MG63 (cell line): ENCODE measurements at regions not wholly inside any gene's neighbourhood (a gene's known extent, or its start where the extent isn't known, plus 50 kb on each side); places are given as distances from the start of the nearest gene placed in this dataset.
"Not testable (repeated sequence)": the region's sequence is repeated elsewhere in the genome, so short reads cannot be mapped to it uniquely, and the experiment has no call there.

Experiments
- DNase-seq: peaks from one replicate; pipeline ENCODE4 v3.0.0-alpha.2; 2020
- H3K27me3 ChIP-seq: fragments of 250-450 bp; sonication (Bioruptor Pico); 2 replicates; pipeline ENCODE4 v1.5.1; 2020; ENCODE audit warnings: mild to moderate bottlenecking, moderate library complexity
- H3K36me3 ChIP-seq: fragments of 250-450 bp; sonication (Bioruptor Pico); 2 replicates; pipeline ENCODE4 v1.5.1; 2020; ENCODE audit warnings: mild to moderate bottlenecking, moderate library complexity
- H3K4me3 ChIP-seq: fragments of 250-450 bp; sonication (Bioruptor Pico); 2 replicates; pipeline ENCODE4 v1.5.1; 2020; ENCODE audit warnings: mild to moderate bottlenecking, moderate library complexity
- H3K9me3 ChIP-seq: fragments of 250-450 bp; sonication (Bioruptor Pico); 2 replicates; pipeline ENCODE4 v1.5.1; 2020; ENCODE audit warnings: mild to moderate bottlenecking, moderate library complexity

DNA sequence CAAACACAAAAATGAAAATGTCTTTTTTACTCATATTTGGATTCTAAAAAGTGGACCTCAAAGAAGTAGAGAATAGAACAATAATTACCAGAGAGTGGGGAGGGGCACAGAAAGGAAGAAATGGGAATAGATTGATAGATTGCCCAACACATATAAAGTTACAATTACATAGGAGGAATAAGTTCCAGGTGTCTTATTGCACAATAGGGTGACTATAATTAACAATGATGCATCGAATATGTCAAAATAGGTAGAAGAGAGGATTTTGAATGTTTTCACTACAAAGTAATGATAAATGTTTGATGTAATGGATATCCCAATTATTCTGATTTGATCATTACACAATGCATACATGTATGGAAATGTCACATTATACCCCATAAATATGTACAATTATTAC lies 556.0 kb downstream of the CDH8 start:
- H3K27me3 ChIP-seq: no peaks in the 10 kb centered on the region
- no peak for DNase-seq
- no peak overlapping the region for H3K4me3 ChIP-seq
- H3K9me3 ChIP-seq: no peaks in the 10 kb centered on the region
- H3K36me3 ChIP-seq: no peaks in the 10 kb centered on the region

DNA sequence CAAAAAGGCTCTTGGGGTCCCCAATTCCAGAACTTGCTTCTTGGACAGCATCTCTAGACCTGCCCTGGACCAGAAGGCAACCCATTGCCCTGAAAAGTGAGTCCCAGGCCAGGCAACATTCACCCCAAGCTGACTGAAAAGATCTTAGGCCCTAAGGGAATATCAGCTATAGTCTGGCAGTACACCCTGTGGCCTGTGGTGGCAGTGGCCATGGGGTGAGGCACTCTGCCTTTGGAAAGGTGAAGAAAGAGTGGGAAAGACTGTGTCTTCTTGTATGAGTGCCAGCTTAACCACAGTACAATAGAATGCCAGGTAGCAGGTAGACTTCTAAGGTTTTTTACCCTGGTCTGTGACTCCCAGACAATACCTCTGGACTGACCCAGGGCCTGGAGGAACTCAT lies 564.5 kb downstream of the CDH8 start:
- H3K27me3 ChIP-seq: no peaks in the 10 kb centered on the region
- no peaks in the 10 kb centered on the region for H3K36me3 ChIP-seq
- H3K4me3 ChIP-seq: no peak overlapping the region
- H3K9me3 ChIP-seq: no peaks in the 10 kb centered on the region
- no peak for DNase-seq

DNA sequence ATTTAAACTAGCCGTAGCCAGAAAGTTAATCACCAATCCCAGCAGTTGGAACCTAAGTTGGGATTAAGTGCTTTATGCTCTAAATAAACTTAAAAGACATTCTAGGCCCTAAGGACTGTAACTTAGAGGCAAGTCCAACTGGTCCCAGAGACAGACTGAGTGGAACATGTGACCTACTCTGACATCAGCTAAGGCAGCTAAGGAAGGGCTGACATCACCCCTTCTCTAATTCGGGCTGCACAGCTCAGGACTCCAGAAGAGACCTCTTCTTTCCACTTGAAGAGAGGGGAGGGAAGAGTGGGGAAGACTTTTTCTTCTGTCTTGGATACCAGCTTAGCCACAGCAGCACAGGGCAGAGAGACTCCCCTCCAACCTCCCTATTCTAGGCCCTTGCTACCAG lies 565.2 kb downstream of the CDH8 start:
- H3K9me3 ChIP-seq: no peaks in the 10 kb centered on the region
- no peak for DNase-seq
- H3K27me3 ChIP-seq: no peaks in the 10 kb centered on the region
- no peak overlapping the region for H3K4me3 ChIP-seq
- no peaks in the 10 kb centered on the region for H3K36me3 ChIP-seq

DNA sequence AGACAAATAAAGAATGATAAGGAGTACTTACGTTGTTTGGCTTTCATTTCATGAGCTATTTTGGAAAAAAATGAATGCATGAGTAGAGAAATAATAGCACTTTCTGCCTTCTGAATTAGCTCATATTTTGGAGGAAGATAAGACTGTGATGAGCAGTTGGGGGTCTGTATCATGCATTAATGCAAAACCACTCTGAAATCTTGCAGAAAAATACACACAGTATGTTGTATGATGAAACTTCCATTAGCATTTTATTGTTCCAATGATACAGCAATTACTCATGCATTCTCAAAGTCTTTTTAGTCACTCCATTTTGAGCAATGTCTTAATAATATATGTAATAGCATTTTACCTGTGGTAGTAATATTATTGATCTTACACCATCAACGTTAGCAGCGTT lies 571.0 kb downstream of the CDH8 start:
- Histone ChIP-seq H3K27me3 (no peaks in the 10 kb centered on the region), H3K9me3 (no peaks in the 10 kb centered on the region), H3K36me3 (no peaks in the 10 kb centered on the region), H3K4me3 (no peak overlapping the region)
- no peak for DNase-seq

DNA sequence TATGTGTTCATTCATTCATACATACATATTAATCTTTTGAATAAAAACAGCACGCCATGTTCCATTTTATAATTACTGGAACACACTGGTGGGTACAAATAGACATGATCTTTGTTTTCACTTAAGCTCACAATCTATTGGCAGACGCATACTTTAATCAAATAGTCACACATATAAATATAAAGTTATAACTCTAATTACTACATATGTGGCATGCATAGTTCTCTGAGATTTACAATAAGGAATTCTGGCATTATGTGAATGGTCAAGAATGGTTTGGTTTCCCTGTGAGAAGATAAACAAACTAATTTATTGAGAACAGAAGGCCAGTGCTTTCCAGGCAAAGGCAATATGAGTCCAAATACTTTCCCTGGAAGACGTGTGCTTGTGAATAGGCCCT lies 576.2 kb downstream of the CDH8 start:
- no peak overlapping the region for H3K4me3 ChIP-seq
- DNase-seq: no peak
- H3K27me3 ChIP-seq: no peaks in the 10 kb centered on the region
- no peaks in the 10 kb centered on the region for H3K9me3 ChIP-seq
- no peaks in the 10 kb centered on the region for H3K36me3 ChIP-seq

DNA sequence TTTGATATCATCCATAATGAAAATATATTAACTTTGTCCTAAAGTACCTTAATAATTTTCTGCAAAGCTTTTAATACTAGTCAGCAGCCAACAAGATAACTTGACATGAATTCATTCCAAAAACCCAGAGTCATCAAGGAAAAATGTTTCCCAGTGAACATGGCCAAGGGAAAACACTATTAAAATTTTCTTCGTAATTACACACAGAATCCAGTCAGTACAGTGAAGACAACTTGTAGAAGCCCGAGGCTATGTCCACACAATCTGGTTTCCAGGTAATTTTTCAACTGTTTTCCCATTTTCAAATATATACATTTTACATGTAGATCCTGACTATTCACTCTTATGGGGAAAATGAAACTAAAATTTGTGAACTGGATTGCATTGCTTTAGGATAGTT lies 600.9 kb downstream of the CDH8 start:
- Histone ChIP-seq H3K9me3 (no peaks in the 10 kb centered on the region), H3K36me3 (no peaks in the 10 kb centered on the region), H3K27me3 (no peaks in the 10 kb centered on the region), H3K4me3 (peak overlapping the region; percentile 23; the same call in 1 of the 2 replicates)
- no peak for DNase-seq

DNA sequence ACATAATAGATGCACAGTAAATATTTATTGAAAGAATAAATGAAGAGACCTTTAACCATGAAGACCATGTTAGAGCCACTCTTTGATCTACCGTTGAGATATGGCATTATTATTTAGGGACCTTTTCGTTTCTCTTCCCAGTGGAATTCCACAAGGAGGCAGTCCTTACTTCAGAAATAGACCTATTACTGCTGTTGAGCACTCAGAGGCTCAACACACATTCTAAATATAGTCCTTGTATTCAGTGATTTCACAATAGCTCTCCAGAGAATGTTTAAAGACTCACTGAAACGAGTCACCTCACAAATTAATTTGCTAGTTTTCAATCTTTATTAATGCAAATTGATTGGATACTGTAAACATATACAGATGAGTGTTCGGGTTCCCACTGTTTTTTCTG lies 603.8 kb downstream of the CDH8 start:
- no peak for DNase-seq
- no peaks in the 10 kb centered on the region for H3K36me3 ChIP-seq
- no peaks in the 10 kb centered on the region for H3K9me3 ChIP-seq
- no peak overlapping the region for H3K4me3 ChIP-seq
- H3K27me3 ChIP-seq: no peaks in the 10 kb centered on the region

DNA sequence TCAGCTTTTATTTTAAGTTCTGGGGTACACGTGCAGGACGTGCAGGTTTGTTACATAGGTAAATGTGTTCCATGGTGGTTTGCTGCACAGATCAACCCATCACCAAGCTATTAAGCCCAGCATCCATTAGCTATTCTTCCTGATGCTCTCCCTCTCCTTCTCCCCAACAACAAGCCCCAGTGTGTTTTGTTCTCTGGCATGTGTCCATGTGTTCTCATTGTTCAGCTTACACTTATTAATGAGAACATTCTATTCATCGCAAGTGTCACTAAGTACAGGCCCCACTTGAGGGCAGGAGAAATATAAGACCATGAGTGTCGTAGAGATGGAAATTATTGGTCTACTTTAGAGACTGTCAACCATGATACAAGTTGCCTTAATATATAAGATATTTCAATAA lies 615.1 kb downstream of the CDH8 start:
- H3K27me3 ChIP-seq: no peaks in the 10 kb centered on the region
- DNase-seq: no peak
- no peaks in the 10 kb centered on the region for H3K36me3 ChIP-seq
- no peaks in the 10 kb centered on the region for H3K9me3 ChIP-seq
- no peak overlapping the region for H3K4me3 ChIP-seq

DNA sequence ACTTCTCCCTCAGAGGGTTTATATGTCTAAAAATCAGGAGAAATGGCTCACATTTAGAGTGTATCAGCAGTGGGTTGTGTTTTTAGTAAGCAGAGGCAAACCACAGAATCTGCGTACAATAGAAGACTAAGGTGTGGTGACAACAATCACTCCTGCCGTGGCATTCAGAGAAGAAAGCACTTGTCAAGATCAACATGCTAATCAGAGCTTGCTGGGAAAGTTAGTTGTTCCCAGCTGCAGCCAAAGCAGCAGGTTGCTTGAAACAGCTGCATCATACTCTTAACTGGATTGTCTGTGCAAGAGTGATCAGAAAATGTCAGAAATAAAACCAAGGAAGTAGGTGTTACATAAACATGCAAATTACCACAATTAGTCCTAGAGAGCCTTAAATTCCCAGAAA lies 616.4 kb downstream of the CDH8 start:
- no peaks in the 10 kb centered on the region for H3K27me3 ChIP-seq
- no peaks in the 10 kb centered on the region for H3K36me3 ChIP-seq
- no peak for DNase-seq
- H3K4me3 ChIP-seq: no peak overlapping the region
- H3K9me3 ChIP-seq: no peaks in the 10 kb centered on the region

DNA sequence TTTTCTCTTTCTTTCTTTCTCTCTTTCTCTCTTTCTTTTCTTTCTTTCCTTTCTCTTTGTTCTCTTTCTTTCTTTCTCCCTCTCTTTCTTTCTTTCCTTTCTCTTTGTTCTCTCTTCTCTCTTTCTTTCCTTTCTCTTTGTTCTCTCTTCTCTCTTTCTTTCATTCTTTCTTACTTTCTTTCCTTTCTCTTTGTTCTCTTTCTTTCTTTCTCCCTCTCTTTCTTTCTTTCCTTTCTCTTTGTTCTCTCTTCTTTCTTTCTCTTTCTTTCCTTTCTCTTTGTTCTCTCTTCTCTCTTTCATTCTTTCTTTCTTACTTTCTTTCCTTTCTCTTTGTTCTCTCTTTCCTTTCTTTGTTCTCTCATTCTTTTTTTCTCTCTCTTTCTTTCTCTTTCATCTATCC lies 617.4 kb downstream of the CDH8 start:
- not testable (repeated sequence) for H3K9me3 ChIP-seq, H3K4me3 ChIP-seq, H3K36me3 ChIP-seq, DNase-seq, H3K27me3 ChIP-seq

DNA sequence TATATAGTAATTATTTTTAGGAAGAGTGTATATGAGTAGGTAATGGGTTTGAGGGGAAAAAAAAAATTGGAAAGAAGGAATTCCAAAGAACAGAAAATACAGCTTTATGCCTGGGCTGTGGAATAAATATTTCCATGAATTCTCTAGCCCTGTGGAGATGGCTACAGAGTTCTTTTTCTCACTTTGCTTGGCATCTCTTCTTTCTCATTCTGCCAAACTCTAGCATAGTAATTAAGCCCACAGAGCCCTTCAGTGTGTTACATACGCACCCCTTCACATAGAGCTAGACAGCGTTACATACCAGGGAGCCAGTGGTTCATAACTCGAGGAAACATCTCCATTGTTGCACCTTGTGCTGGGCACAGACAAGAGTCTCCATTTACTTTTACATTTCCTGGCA lies 621.1 kb downstream of the CDH8 start:
- Histone ChIP-seq H3K4me3 (no peak overlapping the region), H3K27me3 (no peaks in the 10 kb centered on the region), H3K9me3 (no peaks in the 10 kb centered on the region), H3K36me3 (no peaks in the 10 kb centered on the region)
- DNase-seq: no peak

DNA sequence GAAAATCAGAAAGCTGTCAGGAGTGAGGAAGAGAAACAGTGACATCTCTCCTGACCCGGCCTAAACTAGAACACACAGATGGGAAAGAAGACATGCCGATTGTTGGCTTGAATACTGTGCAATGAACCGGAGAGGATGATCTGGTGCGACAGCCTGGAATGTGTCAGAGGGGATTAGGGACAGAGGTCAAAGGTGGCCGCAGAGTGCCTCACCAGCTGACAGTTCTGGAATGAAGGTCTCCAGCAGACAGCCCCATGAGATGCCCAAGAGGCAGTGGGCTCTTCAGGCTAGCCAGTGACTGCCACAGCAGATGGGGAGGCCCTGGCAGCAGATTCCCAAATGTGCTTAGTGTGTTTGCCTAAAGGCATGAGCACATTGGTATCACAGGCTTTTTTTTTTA lies 623.2 kb downstream of the CDH8 start:
- H3K9me3 ChIP-seq: no peaks in the 10 kb centered on the region
- no peak for DNase-seq
- H3K36me3 ChIP-seq: no peaks in the 10 kb centered on the region
- H3K4me3 ChIP-seq: no peak overlapping the region
- H3K27me3 ChIP-seq: no peaks in the 10 kb centered on the region

DNA sequence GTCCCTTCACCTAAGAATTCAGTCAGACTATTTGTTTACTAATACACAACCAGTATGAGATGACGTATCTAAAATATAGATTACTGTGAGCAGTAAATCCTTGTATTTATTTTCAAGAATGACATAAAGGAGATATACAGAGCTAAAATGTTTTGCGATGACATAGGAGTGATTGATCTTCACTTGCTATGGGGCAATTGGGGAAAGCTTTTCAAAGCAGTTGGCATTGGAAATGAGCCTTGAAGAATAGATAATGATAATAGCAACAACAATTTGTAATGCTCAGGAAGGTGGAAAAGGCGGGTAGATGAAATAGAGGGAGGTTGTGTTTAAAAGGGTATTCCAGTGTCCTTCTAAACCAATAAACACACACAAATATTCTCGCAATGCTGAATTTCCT lies 623.7 kb downstream of the CDH8 start:
- Histone ChIP-seq H3K9me3 (no peaks in the 10 kb centered on the region), H3K4me3 (no peak overlapping the region), H3K27me3 (no peaks in the 10 kb centered on the region), H3K36me3 (no peaks in the 10 kb centered on the region)
- DNase-seq: no peak

DNA sequence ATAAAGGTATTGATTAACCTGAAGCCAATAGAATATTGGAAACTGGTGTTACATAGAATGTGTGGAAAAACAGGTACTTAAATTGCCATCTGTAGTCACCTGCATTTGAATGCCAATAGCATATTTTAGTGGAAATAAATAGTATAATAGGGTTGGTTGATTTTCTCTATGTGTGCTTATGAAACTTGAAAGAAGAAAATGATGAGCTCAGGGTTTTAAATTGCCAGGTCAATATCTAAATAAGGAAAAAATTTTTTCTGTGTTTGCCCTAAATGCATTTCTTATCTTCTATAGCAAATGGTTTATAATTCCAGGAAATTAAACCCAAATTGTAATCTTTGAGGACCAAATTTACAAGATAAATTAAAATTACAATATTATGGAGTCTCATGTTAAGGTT lies 626.6 kb downstream of the CDH8 start:
- no peak for DNase-seq
- H3K4me3 ChIP-seq: no peak overlapping the region
- no peaks in the 10 kb centered on the region for H3K36me3 ChIP-seq
- no peaks in the 10 kb centered on the region for H3K27me3 ChIP-seq
- H3K9me3 ChIP-seq: no peaks in the 10 kb centered on the region

DNA sequence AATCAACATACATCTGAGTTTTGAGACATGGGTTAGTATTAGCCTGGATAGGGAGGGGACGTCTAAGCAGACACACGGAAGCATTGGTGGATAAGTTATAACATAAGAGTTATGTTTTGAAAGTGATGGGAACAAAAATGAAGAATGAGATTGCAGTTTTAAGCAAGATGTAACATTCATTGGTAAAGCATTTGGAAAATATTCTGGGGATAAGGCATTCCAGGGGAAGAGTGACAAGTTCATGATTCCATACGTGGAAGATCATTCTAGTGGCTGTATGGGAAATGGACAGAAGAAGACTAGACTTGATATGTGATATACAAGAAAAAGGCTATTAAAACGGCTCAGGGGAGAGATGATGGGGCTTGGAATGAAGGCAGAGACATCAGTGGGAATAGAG lies 632.9 kb downstream of the CDH8 start:
- DNase-seq: no peak
- Histone ChIP-seq H3K36me3 (no peaks in the 10 kb centered on the region), H3K27me3 (no peaks in the 10 kb centered on the region), H3K9me3 (no peaks in the 10 kb centered on the region), H3K4me3 (no peak overlapping the region)

DNA sequence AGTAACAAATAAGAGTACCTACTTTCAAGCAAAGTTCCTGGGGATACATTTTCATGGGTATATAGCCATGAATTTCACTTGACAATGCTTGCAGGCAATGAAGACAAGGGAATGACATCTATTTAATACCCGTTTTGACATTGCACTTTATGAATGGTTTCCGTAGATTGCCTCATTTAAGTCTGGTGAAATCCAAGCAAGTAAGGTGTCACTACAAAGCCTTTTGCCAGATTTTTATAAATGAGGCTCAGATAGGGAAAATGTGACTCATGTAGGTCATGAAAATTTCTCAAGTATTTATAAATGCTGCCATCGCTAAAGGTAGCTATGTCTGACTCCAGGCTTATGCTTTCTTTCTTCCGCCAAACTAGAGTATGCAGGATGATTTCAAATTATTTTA lies 644.3 kb downstream of the CDH8 start:
- DNase-seq: no peak
- H3K36me3 ChIP-seq: no peaks in the 10 kb centered on the region
- H3K4me3 ChIP-seq: no peak overlapping the region
- no peaks in the 10 kb centered on the region for H3K27me3 ChIP-seq
- no peaks in the 10 kb centered on the region for H3K9me3 ChIP-seq

DNA sequence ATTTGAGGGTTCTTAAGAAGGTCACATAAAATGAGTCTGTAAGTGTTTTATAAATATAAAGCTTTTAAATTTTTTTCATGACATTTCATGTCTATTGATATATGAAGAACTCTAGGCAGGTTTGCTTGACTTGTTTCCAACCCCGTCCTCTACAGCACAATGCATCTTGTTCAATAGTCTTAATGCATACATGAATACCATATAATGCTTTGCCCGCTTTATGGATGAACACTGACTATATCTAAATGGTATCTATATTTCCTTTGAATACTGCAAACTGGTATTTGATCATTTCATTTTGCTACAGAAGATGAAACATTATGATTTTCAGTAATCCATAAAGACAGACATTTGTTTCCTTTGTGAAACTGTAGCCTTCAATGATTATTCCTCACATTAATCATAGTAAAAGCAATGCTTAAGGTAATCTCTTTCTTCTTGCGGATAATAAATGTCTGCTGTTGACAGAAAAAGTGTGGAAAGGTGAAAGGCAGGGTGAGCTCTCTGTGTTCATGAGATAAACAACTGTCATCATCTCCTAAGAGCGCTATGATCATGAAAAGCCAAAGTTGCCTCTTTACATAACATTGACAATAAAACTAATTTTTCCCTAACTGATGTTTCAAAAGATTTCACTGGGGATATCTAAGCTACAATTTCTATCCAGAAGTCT lies 645.1 kb downstream of the CDH8 start:
- Histone ChIP-seq H3K4me3 (no peak overlapping the region), H3K9me3 (no peaks in the 10 kb centered on the region), H3K36me3 (no peaks in the 10 kb centered on the region), H3K27me3 (no peaks in the 10 kb centered on the region)
- no peak for DNase-seq

DNA sequence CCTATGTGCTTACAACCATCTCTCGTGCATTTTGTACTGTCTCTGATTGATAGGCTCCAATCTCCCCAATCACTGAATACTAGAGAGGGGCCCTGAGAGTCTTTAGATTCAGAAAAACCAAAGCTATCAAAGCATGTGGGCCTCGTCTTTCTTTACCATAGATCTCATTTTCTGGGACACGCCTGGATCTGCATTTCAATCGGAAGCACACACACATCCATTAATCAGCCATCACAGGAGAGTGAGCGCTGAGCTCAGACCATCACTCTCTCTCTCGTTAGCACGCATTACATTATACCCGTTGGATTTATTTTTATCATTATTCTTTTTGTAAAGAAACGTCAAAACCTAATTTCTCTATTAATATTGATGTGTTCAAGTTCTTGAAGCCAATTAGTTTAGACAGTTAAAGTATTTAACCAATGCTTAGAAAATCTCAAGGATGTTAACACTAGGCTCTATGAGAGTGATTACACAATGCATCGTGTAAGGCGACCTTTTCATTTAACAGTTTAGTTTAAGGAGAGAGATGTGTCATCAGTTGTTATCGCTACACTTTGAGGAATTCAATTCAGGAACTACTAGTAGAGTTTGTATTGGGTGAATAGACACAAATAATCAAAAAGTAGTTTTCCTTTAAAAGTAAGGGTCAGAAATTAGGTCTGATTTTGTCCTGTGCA lies 650.7 kb downstream of the CDH8 start:
- no peak for DNase-seq
- H3K36me3 ChIP-seq: no peaks in the 10 kb centered on the region
- H3K9me3 ChIP-seq: no peaks in the 10 kb centered on the region
- H3K27me3 ChIP-seq: no peaks in the 10 kb centered on the region
- H3K4me3 ChIP-seq: no peak overlapping the region
